ENCODE measurements at regions not wholly inside any gene's neighbourhood (a gene's known extent, or its start where the extent isn't known, plus 50 kb on each side); places are given as distances from the start of the nearest gene placed in this dataset.

DNA sequence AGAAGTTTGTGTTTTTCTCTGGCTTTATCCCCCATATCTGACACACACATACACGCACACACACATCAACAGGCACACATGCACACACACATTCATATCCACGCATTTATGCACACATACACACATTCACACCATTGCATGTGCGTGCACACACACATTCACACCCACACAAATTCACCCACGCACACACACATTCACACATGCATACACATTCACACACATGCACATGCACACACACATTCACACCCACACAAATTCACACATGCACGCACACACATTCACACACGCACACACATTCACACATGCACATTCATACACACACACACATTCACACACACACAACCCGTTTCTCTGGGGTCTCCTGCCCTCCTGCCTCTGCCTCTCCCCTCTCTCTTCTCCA lies 264.2 kb downstream of the BCL11B start:
- TF ChIP-seq SUZ12 (IDR thresholded peaks at IDR 0.05; ENCODE audit: extremely low read depth, insufficient read depth, insufficient read length), result no peak
- no peak for TF ChIP-seq YY1 (IDR thresholded peaks at IDR 0.05; ENCODE audit: insufficient read depth, insufficient read length)
